Activated T-cell treated with anti-CD3 and anti-CD28 coated beads, Interleukin-2, amount 50 U/mL, for 24 hours (primary cell): ENCODE measurements at regions not wholly inside any gene's neighbourhood (a gene's known extent, or its start where the extent isn't known, plus 50 kb on each side); places are given as distances from the start of the nearest gene placed in this dataset.

Experiments
- DNase-seq: peaks from one replicate; pipeline ENCODE4 v3.0.0-alpha.2; 2020
- H3K27ac Mint-ChIP-seq: 2 replicates; pipeline ENCODE4 v1.8.0; 2020; ENCODE audit warnings: mild to moderate bottlenecking, mixed read lengths
- H3K27me3 Mint-ChIP-seq: 2 replicates; pipeline ENCODE4 v1.8.0; 2020; ENCODE audit warnings: mixed read lengths
- H3K36me3 Mint-ChIP-seq: 2 replicates; pipeline ENCODE4 v1.8.0; 2020; ENCODE audit warnings: low read depth, mixed read lengths
- H3K4me1 Mint-ChIP-seq: 2 replicates; pipeline ENCODE4 v1.8.0; 2020; ENCODE audit warnings: low read depth, mixed read lengths
- H3K4me3 Mint-ChIP-seq: 2 replicates; pipeline ENCODE4 v1.8.0; 2020; ENCODE audit warnings: mild to moderate bottlenecking, moderate library complexity, mixed read lengths
- H3K9me3 Mint-ChIP-seq: 2 replicates; pipeline ENCODE4 v1.8.0; 2020; ENCODE audit warnings: mixed read lengths

- Mint-ChIP-seq H3K27me3 (peaks cover 3% of the 10 kb centered on the region), H3K9me3 (peaks cover 2% of the 10 kb centered on the region), H3K4me1 (no peaks in the 10 kb centered on the region), H3K27ac (no peak overlapping the region), H3K4me3 (no peak overlapping the region), H3K36me3 (no peaks in the 10 kb centered on the region)
- no peak for DNase-seq
These were observed 71.6 kb upstream of the ASTN2 start for GRCh38 chr9:117486426-117486825.

GRCh38 chr9:117485176-117485575 lies 70.3 kb upstream of the ASTN2 start:
- Mint-ChIP-seq H3K4me1 (no peaks in the 10 kb centered on the region), H3K27ac (no peak overlapping the region), H3K4me3 (no peak overlapping the region), H3K9me3 (peaks cover 4% of the 10 kb centered on the region), H3K36me3 (no peaks in the 10 kb centered on the region), H3K27me3 (peaks cover 3% of the 10 kb centered on the region)
- DNase-seq, result no peak

GRCh38 chr9:117480729-117481128 lies 65.9 kb upstream of the ASTN2 start:
- H3K36me3 Mint-ChIP-seq, result no peaks in the 10 kb centered on the region
- no peak overlapping the region for H3K27ac Mint-ChIP-seq
- no peaks in the 10 kb centered on the region for H3K4me1 Mint-ChIP-seq
- H3K4me3 Mint-ChIP-seq, result no peak overlapping the region
- peaks cover 4% of the 10 kb centered on the region for H3K9me3 Mint-ChIP-seq
- H3K27me3 Mint-ChIP-seq, result peaks cover 3% of the 10 kb centered on the region
- no peak for DNase-seq

GRCh38 chr9:117480253-117480652 lies 65.4 kb upstream of the ASTN2 start:
- Mint-ChIP-seq H3K36me3 (no peaks in the 10 kb centered on the region), H3K9me3 (peaks cover 4% of the 10 kb centered on the region), H3K4me3 (no peak overlapping the region), H3K4me1 (no peaks in the 10 kb centered on the region), H3K27me3 (peaks cover under 1% of the 10 kb centered on the region), H3K27ac (no peak overlapping the region)
- no peak for DNase-seq

GRCh38 chr9:117473293-117473692 lies 58.4 kb upstream of the ASTN2 start:
- no peaks in the 10 kb centered on the region for H3K4me1 Mint-ChIP-seq
- no peaks in the 10 kb centered on the region for H3K36me3 Mint-ChIP-seq
- no peak overlapping the region for H3K4me3 Mint-ChIP-seq
- no peaks in the 10 kb centered on the region for H3K27me3 Mint-ChIP-seq
- H3K27ac Mint-ChIP-seq, result no peak overlapping the region
- peaks cover 2% of the 10 kb centered on the region for H3K9me3 Mint-ChIP-seq
- DNase-seq, result no peak

- H3K9me3 Mint-ChIP-seq, result peaks cover 2% of the 10 kb centered on the region
- no peaks in the 10 kb centered on the region for H3K36me3 Mint-ChIP-seq
- H3K4me3 Mint-ChIP-seq, result no peak overlapping the region
- no peaks in the 10 kb centered on the region for H3K27me3 Mint-ChIP-seq
- no peaks in the 10 kb centered on the region for H3K4me1 Mint-ChIP-seq
- DNase-seq, result no peak
- no peak overlapping the region for H3K27ac Mint-ChIP-seq
These were observed 56.0 kb upstream of the ASTN2 start for GRCh38 chr9:117470902-117471301.

- Mint-ChIP-seq H3K27me3 (no peaks in the 10 kb centered on the region), H3K4me1 (no peaks in the 10 kb centered on the region), H3K27ac (no peak overlapping the region), H3K9me3 (peaks cover 2% of the 10 kb centered on the region), H3K4me3 (no peak overlapping the region), H3K36me3 (no peaks in the 10 kb centered on the region)
- no peak for DNase-seq
These were observed 55.6 kb upstream of the ASTN2 start for GRCh38 chr9:117470455-117470854.

GRCh38 chr9:117466111-117466510 lies 51.3 kb upstream of the ASTN2 start:
- H3K4me1 Mint-ChIP-seq, result no peaks in the 10 kb centered on the region
- H3K9me3 Mint-ChIP-seq, result no peaks in the 10 kb centered on the region
- H3K36me3 Mint-ChIP-seq, result no peaks in the 10 kb centered on the region
- no peak overlapping the region for H3K4me3 Mint-ChIP-seq
- no peaks in the 10 kb centered on the region for H3K27me3 Mint-ChIP-seq
- H3K27ac Mint-ChIP-seq, result no peak overlapping the region
- DNase-seq, result no peak

GRCh38 chr9:117465706-117466105 lies 50.8 kb upstream of the ASTN2 start:
- Mint-ChIP-seq H3K36me3 (no peaks in the 10 kb centered on the region), H3K27ac (no peak overlapping the region), H3K4me1 (no peaks in the 10 kb centered on the region), H3K4me3 (no peak overlapping the region), H3K9me3 (no peaks in the 10 kb centered on the region), H3K27me3 (no peaks in the 10 kb centered on the region)
- DNase-seq, result no peak

- no peak for DNase-seq
- no peaks in the 10 kb centered on the region for H3K4me1 Mint-ChIP-seq
- H3K4me3 Mint-ChIP-seq, result no peak overlapping the region
- no peak overlapping the region for H3K27ac Mint-ChIP-seq
- no peaks in the 10 kb centered on the region for H3K27me3 Mint-ChIP-seq
- no peaks in the 10 kb centered on the region for H3K36me3 Mint-ChIP-seq
- no peaks in the 10 kb centered on the region for H3K9me3 Mint-ChIP-seq
These were observed 50.2 kb upstream of the ASTN2 start for GRCh38 chr9:117464941-117465616.
